HG03196 (cell line): ENCODE measurements at regions not wholly inside any gene's neighbourhood (a gene's known extent, or its start where the extent isn't known, plus 50 kb on each side); places are given as distances from the start of the nearest gene placed in this dataset.
"Not testable (repeated sequence)": the region's sequence is repeated elsewhere in the genome, so short reads cannot be mapped to it uniquely, and the experiment has no call there.

Source experiments
- ATAC-seq: cut with Tn5 transposase; IDR thresholded peaks from one replicate; pipeline ENCODE4 v1.9.1; 2021; ENCODE audit not compliant: unreplicated experiment

GRCh38 chr5:155595791-155596190 is 582.2 kb downstream of the KIF4B start:
- ATAC-seq = no peak

DNA sequence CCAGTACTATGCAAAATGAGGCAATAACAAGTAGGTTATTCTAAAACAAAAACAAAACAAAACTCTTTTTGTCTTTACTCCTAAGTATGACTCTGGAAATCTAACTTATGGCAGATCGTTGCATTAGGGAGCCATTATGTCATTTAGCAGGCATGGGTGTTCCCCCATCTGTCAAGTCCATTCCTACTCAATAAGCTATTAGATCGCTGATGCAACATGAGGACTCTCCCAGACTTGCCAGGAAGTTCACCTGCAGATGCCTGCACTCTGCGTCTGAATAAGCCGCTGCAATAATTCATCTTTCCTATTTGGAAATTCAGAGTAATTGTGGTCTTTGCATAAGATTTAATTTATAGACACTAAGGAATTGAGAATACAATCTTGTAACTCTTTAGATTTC is 585.0 kb downstream of the KIF4B start:
- no peak for ATAC-seq

DNA sequence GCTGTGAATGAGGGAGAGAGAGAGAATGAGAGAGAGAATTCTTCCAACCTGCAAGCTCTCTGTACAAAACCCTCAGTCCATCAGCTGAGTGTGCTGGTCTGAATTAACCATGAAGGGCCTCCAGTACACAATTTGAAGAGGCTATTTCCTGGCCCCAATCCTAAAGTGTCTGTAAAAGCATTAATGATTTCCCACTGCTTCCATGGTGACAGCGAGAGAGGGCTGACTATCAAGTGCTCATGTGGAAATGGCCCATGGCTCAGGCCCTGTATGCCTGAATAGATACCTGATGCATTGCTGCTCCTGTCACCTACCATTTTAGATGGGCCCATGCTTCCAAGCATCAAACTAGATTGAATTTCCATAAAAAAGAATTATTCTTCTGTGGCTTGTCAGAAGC is 592.4 kb downstream of the KIF4B start:
- ATAC-seq = no peak

GRCh38 chr5:155616779-155617392 is 603.3 kb downstream of the KIF4B start:
- ATAC-seq = no peak

DNA sequence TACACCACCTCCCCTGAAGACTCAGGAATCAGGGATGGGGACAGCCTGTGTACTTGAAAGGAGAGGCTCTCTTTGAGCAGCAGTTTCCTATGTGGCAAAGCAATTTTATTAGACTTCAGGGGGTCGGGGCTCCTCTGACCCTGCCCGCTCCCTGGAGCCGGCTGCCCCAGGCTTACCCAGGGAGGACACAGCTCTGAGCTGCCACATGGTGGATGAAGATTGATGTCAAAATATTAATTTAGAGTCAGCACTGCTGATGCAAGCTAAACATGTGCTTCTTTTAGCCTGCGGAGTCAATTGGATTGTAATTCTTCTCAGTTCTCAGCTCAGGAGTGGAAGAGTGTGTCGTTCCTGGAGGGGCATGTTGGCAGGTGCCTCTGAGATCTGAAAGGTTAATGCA is 606.1 kb downstream of the KIF4B start:
- ATAC-seq = no peak

GRCh38 chr5:155620821-155621410 is 607.4 kb downstream of the KIF4B start:
- no peak for ATAC-seq

GRCh38 chr5:155624597-155625241 is 611.2 kb downstream of the KIF4B start:
- ATAC-seq = no peak

GRCh38 chr5:155625315-155625714 is 611.8 kb downstream of the KIF4B start:
- no peak for ATAC-seq

DNA sequence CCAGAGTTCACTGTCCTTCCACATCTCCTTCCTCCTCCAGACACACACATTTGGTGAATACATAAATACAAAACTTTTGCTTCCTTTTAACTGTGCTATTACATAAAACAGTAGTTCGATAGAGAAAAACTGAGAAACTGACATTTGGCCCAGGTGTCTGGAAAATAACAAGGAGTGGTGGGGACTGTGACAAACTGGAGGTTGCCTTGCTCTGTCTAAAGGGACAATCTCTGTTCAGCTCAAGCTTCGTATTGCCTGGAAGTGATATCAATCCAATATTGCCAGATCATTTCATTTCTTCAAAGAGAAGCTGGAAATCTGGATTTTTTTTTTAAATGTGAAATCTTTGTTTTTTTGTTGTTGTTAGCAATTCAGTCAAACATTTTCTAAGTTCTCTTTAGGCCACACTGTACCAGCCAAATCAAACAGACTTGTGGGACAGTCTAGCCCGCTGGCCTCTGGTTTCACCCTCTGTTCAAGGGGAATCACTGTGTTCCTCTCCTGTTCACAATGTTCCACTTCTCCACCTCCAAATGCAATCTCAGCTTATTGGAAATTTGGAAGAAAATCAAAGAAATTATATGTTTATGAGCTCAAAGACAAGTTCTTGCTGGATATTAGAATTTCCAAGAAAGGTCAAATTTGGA is 612.5 kb downstream of the KIF4B start:
- no peak for ATAC-seq

DNA sequence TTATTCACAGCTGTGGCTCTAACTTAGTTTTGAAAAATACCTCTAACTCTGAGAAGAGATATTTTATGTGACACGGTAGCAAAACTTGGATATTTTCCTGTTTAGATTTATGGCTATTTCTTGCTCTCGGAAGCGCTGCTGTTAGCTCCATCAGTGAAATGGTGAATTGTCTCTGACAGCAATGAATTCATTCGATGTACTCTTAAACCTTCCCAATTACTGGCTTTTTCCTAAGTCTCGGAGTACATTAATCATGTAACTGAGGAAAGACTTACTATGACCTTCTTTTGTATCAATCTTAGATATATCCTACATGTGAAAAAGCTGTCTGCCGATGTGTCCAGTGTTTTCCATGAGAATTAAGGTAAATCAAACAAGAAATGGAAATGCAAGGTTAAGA is 613.0 kb downstream of the KIF4B start:
- ATAC-seq = no peak

- no peak for ATAC-seq
Observed at GRCh38 chr5:155628346-155628745, 614.8 kb downstream of the KIF4B start.

DNA sequence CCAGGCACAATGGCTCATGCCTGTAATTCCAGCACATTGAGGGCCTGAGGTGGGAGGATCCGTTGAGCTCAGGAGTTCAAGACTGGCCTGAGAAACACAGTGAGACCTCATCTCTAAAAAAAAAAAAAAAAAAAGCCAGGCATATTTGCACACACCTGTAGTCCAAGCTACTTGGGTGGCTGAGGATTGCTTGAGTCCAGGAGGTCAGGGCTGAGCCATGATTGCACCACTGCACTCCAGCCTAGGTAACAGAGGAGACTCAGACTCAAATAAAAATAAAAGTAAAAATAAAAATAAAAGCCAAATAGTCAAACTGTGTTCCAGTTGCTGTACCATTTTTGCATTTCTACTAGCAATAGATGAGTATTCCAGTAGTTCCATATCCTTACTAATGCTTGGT is 616.0 kb downstream of the KIF4B start:
- ATAC-seq = no peak

- ATAC-seq = no peak
Observed at GRCh38 chr5:155631116-155631515, 617.6 kb downstream of the KIF4B start.

DNA sequence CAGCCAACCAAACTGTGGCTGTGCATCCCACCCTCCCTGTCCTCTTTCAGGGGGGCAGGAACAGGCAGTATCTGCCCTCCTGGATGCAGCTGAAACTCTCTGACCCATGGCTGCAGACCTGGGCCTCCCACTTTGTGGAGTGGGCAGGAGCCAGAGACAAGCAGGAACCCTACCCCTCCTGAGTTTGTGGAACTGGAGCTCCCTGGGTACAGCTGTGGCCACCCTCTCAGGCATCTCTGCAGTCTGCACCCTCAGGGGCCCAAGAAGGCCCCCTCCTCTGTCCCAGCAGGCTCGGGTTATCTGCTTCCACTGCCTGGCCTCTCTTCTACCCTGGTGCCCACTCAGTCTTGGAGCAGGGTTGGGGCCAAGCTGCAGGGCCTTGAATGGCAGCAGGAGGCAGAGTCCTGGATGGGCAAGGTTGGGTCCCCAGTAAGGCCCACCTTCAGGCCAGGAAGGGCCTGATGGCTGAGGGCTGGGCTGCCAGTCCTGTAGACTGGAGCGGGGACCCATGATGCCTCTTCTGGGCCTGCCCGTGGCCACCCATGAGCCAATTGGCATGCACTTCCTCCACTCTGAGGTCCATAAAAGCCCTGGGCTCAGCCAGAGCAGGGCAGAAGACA is 619.9 kb downstream of the KIF4B start:
- no peak for ATAC-seq

DNA sequence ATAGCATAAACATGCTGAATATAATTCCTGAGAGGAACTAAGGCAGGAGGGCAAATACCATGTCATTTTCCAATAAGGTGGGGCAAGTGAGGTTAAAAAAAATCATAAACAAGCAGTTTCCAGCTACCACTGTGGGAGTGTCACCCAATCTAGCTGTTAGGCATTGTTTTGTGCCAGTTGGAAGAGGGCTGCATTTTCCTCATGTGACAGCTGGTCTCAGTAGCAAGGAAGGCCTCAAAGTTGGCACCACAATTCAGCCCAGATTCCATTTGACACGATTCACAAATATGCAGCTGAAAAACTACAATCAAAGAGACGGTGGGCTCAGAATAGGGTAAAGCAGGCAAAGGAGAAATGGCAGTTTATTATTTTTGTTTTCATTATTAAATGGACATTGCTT is 636.1 kb downstream of the KIF4B start:
- no peak for ATAC-seq

DNA sequence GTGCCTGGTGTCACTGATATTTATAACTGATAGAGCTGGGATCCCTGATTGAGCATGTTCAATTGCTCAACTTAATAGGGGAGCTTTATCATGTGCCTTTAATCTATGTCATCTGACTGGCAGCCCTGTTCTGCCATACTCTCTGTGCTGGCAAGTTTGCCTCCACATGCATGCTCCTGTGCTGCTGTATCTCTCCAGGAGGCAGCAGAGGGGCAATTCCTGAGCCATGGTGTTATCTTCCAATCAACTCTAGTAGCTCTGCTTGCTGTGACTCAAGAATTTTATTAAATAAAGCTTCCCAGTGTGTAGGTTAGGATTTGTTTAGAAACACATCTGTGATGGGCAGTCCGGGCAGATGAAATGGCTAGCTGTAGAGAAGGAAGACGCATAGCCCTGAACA is 642.0 kb downstream of the KIF4B start:
- ATAC-seq = no peak

- ATAC-seq = no peak
Observed at GRCh38 chr5:155661859-155662258, 648.3 kb downstream of the KIF4B start.

DNA sequence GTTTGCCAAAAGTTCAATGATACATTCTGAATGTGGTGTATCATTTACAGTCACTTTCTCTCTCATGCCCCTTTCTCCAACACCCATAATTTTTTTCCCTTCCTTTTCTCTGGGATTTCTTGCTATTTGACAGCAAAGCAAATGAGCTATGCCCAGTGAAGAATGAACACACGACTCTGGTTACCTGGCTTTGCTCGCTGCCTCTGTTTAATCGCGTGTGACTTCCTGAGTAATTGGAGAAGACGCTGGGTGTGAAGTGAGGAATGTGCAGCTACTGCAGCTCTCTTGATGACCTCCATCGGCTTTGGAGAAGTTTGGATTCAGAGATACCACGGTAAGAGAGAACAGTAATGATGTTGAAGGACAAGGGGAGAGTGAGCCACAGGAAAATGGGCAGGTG is 651.8 kb downstream of the KIF4B start:
- no peak for ATAC-seq

DNA sequence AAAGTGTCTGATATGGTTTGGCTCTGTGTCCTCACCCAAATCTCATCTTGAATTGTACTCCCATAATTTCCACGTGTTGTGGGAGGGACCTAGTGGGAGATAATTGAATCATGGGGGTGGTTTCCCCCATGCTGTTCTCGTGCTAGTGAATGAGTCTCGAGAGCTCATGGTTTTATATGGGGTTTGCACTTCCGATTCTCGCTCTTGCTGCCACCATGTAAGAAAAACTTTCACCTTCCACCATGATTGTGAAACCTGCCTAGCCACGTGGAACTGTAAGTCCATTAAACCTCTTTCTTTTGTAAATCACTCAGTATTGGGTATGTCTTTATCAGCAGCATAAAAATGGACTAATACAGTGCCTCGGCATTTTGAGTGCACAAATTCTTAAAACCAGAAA is 655.0 kb upstream of the SGCD start:
- ATAC-seq = not testable (repeated sequence)

- no peak for ATAC-seq
Observed at GRCh38 chr5:155676967-155677366, 650.0 kb upstream of the SGCD start.

- ATAC-seq = no peak
Observed at GRCh38 chr5:155678371-155678770, 648.6 kb upstream of the SGCD start.

DNA sequence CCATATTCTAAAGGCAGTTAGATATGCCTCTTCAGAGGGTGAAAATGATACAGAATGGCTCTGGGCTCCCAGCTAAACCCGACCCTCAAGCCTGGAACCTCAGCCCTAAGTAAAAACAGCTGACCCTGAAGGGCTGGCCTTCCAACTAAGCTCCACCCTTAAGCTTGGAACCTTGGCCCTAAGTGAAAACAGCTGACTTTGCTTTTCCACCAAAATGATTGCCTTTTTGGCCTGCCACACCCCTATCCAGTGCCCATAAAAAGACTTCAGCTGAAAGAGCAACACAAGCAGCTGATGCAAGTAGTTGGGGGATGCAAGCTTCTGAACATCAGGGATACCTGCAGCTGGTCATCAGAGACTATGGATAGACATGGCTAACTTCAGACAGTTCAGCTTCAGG is 647.4 kb upstream of the SGCD start:
- no peak for ATAC-seq
